Upper lobe of right lung (tissue), 1 donor: ENCODE measurements at regions not wholly inside any gene's neighbourhood (a gene's known extent, or its start where the extent isn't known, plus 50 kb on each side); places are given as distances from the start of the nearest gene placed in this dataset.

Source experiments
- ATAC-seq: fragments of 200-7000 bp; cut with Tn5 transposase; one replicate; pipeline ENCODE4 v1.9.1; 2020; ENCODE audit warnings: mild to moderate bottlenecking, moderate library complexity
- DNase-seq: peaks from one replicate; pipeline ENCODE4 v3.0.0-alpha.2; 2020
- H3K27ac ChIP-seq: fragments of 200-600 bp; one replicate; pipeline ENCODE4 v1.8.0; 2022
- H3K27me3 ChIP-seq: fragments of 200-600 bp; one replicate; pipeline ENCODE4 v1.8.0; 2022; ENCODE audit warnings: mild to moderate bottlenecking
- H3K36me3 ChIP-seq: fragments of 200-600 bp; one replicate; pipeline ENCODE4 v1.8.0; 2022
- H3K4me1 ChIP-seq: fragments of 200-600 bp; one replicate; pipeline ENCODE4 v1.8.0; 2022
- H3K4me3 ChIP-seq: fragments of 200-600 bp; one replicate; pipeline ENCODE4 v1.8.0; 2022; ENCODE audit warnings: mild to moderate bottlenecking
- H3K9me3 ChIP-seq: fragments of 200-600 bp; one replicate; pipeline ENCODE4 v1.8.0; 2022
- intact Hi-C: fragments of 100-400 bp; cut with DNase I; formaldehyde crosslinking; loops from one replicate; pipeline ENCODE4 v1.11.0; 2022
- TF ChIP-seq, protein P1 (sequence below): fragments of 200-600 bp; IDR thresholded peaks from one replicate; pipeline ENCODE4 v1.8.0; 2022; ENCODE audit warnings: antibody characterized with exemption
- donor health status: DM: no; HTN: yes; CAD: no; lungs with severe emphysema.

DNA sequence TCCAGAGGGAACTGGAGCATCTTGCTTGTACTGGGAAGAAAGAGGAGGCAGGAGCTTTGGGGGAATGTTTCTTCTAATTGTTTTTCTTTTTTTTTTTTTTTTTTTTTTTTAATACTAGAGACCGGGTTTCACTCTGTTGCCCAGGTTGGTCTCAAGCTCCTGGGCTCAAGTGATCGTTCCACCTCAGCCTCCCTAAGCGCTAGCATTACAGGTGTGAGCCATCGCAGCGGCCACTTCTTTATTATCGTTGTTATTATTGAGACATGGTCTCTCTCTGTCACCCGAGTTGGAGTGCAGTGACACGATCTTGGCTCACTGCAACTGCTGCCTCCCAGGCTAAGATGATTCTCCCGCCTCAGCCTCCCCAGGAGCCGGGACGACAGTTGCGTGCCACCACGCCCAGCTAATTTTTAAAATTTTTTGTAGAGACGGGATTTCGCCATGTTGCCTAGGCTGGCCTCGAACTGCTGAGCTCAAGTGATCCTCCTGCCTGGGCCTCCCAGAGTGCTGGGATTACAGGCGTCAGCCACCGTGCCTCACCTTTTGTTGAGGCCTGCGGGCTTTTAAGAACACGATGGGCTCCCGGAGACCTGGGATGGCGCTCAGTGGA lies 137.3 kb upstream of the GSE1 start:
- Histone ChIP-seq H3K4me1 (no peaks in the 10 kb centered on the region), H3K27me3 (no peaks in the 10 kb centered on the region), H3K36me3 (no peaks in the 10 kb centered on the region), H3K4me3 (no peak overlapping the region), H3K27ac (no peak overlapping the region), H3K9me3 (no peaks in the 10 kb centered on the region)
- TF ChIP-seq, protein P1, sequence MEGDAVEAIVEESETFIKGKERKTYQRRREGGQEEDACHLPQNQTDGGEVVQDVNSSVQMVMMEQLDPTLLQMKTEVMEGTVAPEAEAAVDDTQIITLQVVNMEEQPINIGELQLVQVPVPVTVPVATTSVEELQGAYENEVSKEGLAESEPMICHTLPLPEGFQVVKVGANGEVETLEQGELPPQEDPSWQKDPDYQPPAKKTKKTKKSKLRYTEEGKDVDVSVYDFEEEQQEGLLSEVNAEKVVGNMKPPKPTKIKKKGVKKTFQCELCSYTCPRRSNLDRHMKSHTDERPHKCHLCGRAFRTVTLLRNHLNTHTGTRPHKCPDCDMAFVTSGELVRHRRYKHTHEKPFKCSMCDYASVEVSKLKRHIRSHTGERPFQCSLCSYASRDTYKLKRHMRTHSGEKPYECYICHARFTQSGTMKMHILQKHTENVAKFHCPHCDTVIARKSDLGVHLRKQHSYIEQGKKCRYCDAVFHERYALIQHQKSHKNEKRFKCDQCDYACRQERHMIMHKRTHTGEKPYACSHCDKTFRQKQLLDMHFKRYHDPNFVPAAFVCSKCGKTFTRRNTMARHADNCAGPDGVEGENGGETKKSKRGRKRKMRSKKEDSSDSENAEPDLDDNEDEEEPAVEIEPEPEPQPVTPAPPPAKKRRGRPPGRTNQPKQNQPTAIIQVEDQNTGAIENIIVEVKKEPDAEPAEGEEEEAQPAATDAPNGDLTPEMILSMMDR = no peak
- intact Hi-C loops = no loop called here
- ATAC-seq (no peak), DNase-seq (no peak)

GRCh38 chr16:85476389-85476788 lies 136.7 kb upstream of the GSE1 start:
- TF ChIP-seq, protein P1 = no peak
- Histone ChIP-seq H3K4me1 (no peaks in the 10 kb centered on the region), H3K36me3 (no peaks in the 10 kb centered on the region), H3K27me3 (no peaks in the 10 kb centered on the region), H3K9me3 (no peaks in the 10 kb centered on the region), H3K4me3 (no peak overlapping the region), H3K27ac (no peak overlapping the region)
- DNase-seq (no peak), ATAC-seq (no peak)
- intact Hi-C loops = no loop called here

GRCh38 chr16:85477801-85478363 lies 135.2 kb upstream of the GSE1 start:
- intact Hi-C loops = no loop called here
- Histone ChIP-seq H3K4me1 (no peaks in the 10 kb centered on the region), H3K9me3 (no peaks in the 10 kb centered on the region), H3K4me3 (no peak overlapping the region), H3K36me3 (no peaks in the 10 kb centered on the region), H3K27me3 (no peaks in the 10 kb centered on the region), H3K27ac (no peak overlapping the region)
- ATAC-seq (no peak), DNase-seq (no peak)
- TF ChIP-seq, protein P1 = no peak

GRCh38 chr16:85479972-85480726 lies 133.0 kb upstream of the GSE1 start:
- Histone ChIP-seq H3K9me3 (no peaks in the 10 kb centered on the region), H3K4me1 (no peaks in the 10 kb centered on the region), H3K27ac (no peak overlapping the region), H3K27me3 (no peaks in the 10 kb centered on the region), H3K4me3 (no peak overlapping the region), H3K36me3 (no peaks in the 10 kb centered on the region)
- TF ChIP-seq, protein P1 = peak; percentile 35
- peak; percentile 59 for ATAC-seq
- intact Hi-C loops = no loop called here
- DNase-seq = peak; percentile 82

GRCh38 chr16:85480727-85481101 lies 132.4 kb upstream of the GSE1 start:
- Histone ChIP-seq H3K4me3 (no peak overlapping the region), H3K9me3 (no peaks in the 10 kb centered on the region), H3K4me1 (no peaks in the 10 kb centered on the region), H3K27ac (no peak overlapping the region), H3K27me3 (no peaks in the 10 kb centered on the region), H3K36me3 (no peaks in the 10 kb centered on the region)
- TF ChIP-seq, protein P1 = no peak
- intact Hi-C loops = no loop called here
- ATAC-seq = no peak
- DNase-seq = no peak
